ENCODE measurements at regions not wholly inside any gene's neighbourhood (a gene's known extent, or its start where the extent isn't known, plus 50 kb on each side); places are given as distances from the start of the nearest gene placed in this dataset.

DNA sequence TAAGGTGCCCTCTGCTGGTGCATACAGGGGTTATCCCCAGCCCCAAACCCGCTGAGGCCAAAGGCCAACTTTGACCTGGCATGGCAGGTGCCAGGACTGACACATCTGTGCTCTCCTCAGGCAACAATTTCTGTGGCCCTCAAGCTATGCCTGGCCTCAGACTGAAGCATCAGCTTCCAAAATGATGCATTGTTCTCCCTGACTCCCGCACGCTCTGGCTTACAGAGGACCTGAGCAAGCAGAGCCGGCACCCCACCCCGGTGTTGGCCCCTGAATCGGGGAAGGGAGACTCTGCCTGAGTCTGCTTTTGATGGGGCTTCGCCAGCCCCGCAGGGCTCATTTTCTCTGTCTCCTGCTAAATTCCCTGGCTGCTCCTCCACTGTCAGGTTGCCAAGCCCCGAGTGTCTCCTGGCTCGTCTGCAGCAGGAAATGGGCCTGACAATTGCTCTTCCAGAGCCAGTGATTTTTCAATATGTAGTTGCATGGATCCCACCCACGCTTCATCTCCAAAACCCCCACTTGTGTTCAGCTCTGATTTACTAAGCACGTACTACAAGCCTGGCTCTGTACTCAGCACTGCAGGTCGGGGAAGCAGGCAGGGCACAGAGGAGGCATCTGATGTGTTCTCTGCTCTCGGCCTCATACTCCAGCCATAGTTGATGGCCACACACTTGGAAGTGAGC lies 126.1 kb downstream of the SLC38A6 start:
- no peak for DNase-seq (ENCODE audit: low spot score)
- TF ChIP-seq CTCF (IDR thresholded peaks at IDR 0.05; ENCODE audit: extremely low read depth, missing control alignments) = no peak

DNA sequence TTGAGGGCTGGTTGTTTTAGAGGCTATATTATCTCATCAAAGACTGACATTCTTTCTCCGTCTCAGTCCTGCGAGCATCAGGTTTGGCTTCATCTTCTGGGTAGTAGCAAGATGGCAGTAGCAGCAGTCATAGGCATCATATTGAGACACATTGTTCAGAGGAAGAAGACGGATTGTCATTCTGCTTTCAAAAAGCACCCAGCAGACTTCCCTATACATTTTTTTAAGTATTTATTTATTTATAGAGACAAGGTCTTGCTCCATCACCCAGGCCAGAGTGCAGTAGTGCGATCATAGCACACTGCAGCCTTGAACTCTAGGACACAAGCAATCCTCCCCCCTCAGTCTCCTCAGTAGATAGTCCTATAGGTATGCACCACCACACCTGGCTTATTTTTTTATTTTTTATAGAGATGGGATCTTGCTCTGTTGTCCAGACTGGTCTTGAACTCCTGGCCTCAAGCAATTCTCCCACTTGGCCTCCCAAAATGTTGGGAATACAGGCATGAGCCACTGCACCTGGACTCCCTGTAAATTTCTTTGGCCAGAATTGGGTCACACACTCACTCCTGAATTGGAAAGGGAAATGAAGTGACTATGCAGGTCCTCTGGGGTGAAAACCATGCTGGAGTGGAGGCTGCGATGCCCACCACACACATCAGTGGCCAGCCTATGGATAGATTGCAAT lies 125.4 kb downstream of the SLC38A6 start:
- DNase-seq (ENCODE audit: low spot score) = no peak
- no peak for TF ChIP-seq CTCF (IDR thresholded peaks at IDR 0.05; ENCODE audit: extremely low read depth, missing control alignments)

DNA sequence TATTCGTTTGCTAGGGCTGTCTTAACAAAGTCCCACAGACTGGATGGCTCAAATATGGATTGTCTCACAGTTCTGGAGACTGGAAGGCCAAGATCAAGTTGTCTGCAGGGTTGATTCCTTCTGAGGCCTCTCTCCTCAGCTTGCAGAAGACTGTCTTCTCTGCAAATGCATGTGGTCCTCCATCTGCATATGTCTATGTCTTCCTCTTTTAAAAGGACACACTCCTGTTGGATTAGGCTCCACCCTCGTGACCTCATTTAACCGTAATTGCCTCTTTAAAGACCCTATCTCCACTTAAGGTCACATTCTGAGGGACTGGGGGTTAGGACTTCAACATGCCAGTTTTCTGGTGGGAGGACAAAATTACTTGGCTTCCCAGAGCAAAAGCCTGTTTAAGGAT lies 123.3 kb downstream of the SLC38A6 start:
- DNase-seq (ENCODE audit: low spot score) = no peak

GRCh38 chr14:61103541-61104339 lies 122.7 kb downstream of the SLC38A6 start:
- DNase-seq (ENCODE audit: low spot score) = peak; percentile 64

More for the DNA sequence above, 123.3 kb downstream of the SLC38A6 start:
- TF ChIP-seq CTCF (IDR thresholded peaks at IDR 0.05; ENCODE audit: extremely low read depth, missing control alignments) = no peak

GRCh38 chr14:61102549-61103466 lies 121.8 kb downstream of the SLC38A6 start:
- DNase-seq (ENCODE audit: low spot score) = no peak
- no peak for TF ChIP-seq CTCF (IDR thresholded peaks at IDR 0.05; ENCODE audit: extremely low read depth, missing control alignments)

More at GRCh38 chr14:61103541-61104339, 122.7 kb downstream of the SLC38A6 start:
- TF ChIP-seq CTCF (IDR thresholded peaks at IDR 0.05; ENCODE audit: extremely low read depth, missing control alignments) = no peak

Data from GM20000 (cell line).